WTC11 (cell line): ENCODE measurements at regions not wholly inside any gene's neighbourhood (a gene's known extent, or its start where the extent isn't known, plus 50 kb on each side); places are given as distances from the start of the nearest gene placed in this dataset.

ENCODE experiments used
- ATAC-seq: fragments of 200-7000 bp; cut with Tn5 transposase; 2 replicates; pipeline ENCODE4 v1.10.0; 2021; ENCODE audit warnings: mild to moderate bottlenecking, moderate library complexity
- CTCF ChIA-PET: fragments of 300-600 bp; sonication (Branson Sonifier 250); formaldehyde crosslinking; loops from one replicate; lab custom pipeline; 2021; ENCODE audit warnings: antibody characterized with exemption; lab: Charles Lee
- POLR2A ChIA-PET: fragments of 350-600 bp; sonication (Branson Sonifier 250); formaldehyde crosslinking; loops from one replicate; lab custom pipeline; 2021; ENCODE audit warnings: antibody characterized with exemption; lab: Charles Lee
- DNase-seq: peaks from one replicate; pipeline ENCODE4 v3.0.0; 2021; ENCODE audit warnings: low spot score
- H3K27ac Mint-ChIP-seq: 2 replicates; pipeline ENCODE4 v1.8.0; 2021; ENCODE audit warnings: mixed read lengths
- H3K27me3 Mint-ChIP-seq: 2 replicates; pipeline ENCODE4 v1.8.0; 2021; ENCODE audit warnings: low read depth, mild to moderate bottlenecking, moderate library complexity, mixed read lengths
- H3K36me3 Mint-ChIP-seq: 2 replicates; pipeline ENCODE4 v1.8.0; 2021; ENCODE audit warnings: mixed read lengths
- H3K4me1 Mint-ChIP-seq: 2 replicates; pipeline ENCODE4 v1.8.0; 2022; ENCODE audit warnings: mixed read lengths
- H3K4me3 Mint-ChIP-seq: 2 replicates; pipeline ENCODE4 v1.8.0; 2021; ENCODE audit warnings: mild to moderate bottlenecking, moderate library complexity, mixed read lengths
- H3K9me3 Mint-ChIP-seq: 2 replicates; pipeline ENCODE4 v1.8.0; 2021; ENCODE audit warnings: mixed read lengths
- GABPB1 ChIP-seq: sonication (generic); formaldehyde crosslinking; IDR thresholded peaks from 2 replicates; pipeline ENCODE4 v1.8.1; 2023; ENCODE audit warnings: mild to moderate bottlenecking, missing genetic modification reagents
- IRF1 ChIP-seq: sonication (generic); formaldehyde crosslinking; IDR thresholded peaks from 2 replicates; pipeline ENCODE4 v1.8.0; 2023; ENCODE audit warnings: missing genetic modification reagents
- NR2C2 ChIP-seq: sonication (generic); formaldehyde crosslinking; IDR thresholded peaks from 2 replicates; pipeline ENCODE4 v1.8.0; 2022; ENCODE audit warnings: mild to moderate bottlenecking, missing genetic modification reagents
- TP53 ChIP-seq: sonication (generic); formaldehyde crosslinking; IDR thresholded peaks from 2 replicates; pipeline ENCODE4 v1.8.1; 2023; ENCODE audit warnings: mild to moderate bottlenecking, missing genetic modification reagents
- USF1 ChIP-seq: sonication (generic); formaldehyde crosslinking; IDR thresholded peaks from 2 replicates; pipeline ENCODE4 v1.8.0; 2022; ENCODE audit warnings: mild to moderate bottlenecking, missing genetic modification reagents
- ZNF138 ChIP-seq: sonication (generic); formaldehyde crosslinking; conservative IDR thresholded peaks from 2 replicates; pipeline ENCODE4 v1.8.1; 2022; ENCODE audit warnings: mild to moderate bottlenecking, moderate library complexity, missing genetic modification reagents
- ZNF232 ChIP-seq: sonication (generic); formaldehyde crosslinking; IDR thresholded peaks from 2 replicates; pipeline ENCODE4 v1.8.0; 2022; ENCODE audit warnings: mild to moderate bottlenecking, missing genetic modification reagents
- ZNF263 ChIP-seq: sonication (generic); formaldehyde crosslinking; IDR thresholded peaks from 2 replicates; pipeline ENCODE4 v1.8.1; 2022; ENCODE audit warnings: low read depth, mild to moderate bottlenecking, moderate library complexity, missing genetic modification reagents
- ZNF281 ChIP-seq: sonication (generic); formaldehyde crosslinking; IDR thresholded peaks from 2 replicates; pipeline ENCODE4 v1.8.0; 2023; ENCODE audit warnings: mild to moderate bottlenecking, missing genetic modification reagents
- ZNF532 ChIP-seq: fragments of 250-450 bp; sonication (Bioruptor Pico); IDR thresholded peaks from 2 replicates; pipeline ENCODE4 v1.9.0; 2021; ENCODE audit warnings: mild to moderate bottlenecking, borderline replicate concordance
- TF ChIP-seq, protein P1 (sequence below): sonication (generic); formaldehyde crosslinking; IDR thresholded peaks from 2 replicates; pipeline ENCODE4 v1.8.1; 2022; ENCODE audit warnings: missing genetic modification reagents, borderline replicate concordance
- TF ChIP-seq, protein P2 (sequence below): sonication (generic); formaldehyde crosslinking; IDR thresholded peaks from 2 replicates; pipeline ENCODE4 v1.8.1; 2023; ENCODE audit warnings: mild to moderate bottlenecking, missing genetic modification reagents, borderline replicate concordance

DNA sequence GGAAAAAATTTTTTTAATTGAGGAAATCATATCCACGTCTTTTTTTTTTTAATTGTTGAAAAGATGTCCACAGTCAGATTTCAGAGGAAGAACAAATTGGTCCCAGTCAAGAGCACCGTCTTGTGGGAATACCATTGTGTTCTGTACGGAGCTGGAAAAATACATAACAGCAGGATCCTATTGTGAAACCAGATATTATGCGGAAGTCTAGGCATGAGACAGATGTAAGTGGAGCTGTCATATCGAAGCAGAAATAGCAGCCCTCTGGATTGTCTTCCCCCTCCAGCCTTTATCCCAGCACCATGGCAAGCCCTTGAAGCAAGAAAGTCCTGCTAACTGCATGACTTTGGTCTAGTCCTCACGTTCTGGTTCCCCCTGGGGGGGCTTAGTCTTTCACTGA lies 391.6 kb upstream of the ASIC2 start:
- Mint-ChIP-seq H3K27ac (no peak overlapping the region), H3K4me1 (no peaks in the 10 kb centered on the region), H3K27me3 (peaks cover 11% of the 10 kb centered on the region; the same call in 1 of the 2 replicates), H3K4me3 (no peak overlapping the region), H3K36me3 (no peaks in the 10 kb centered on the region), H3K9me3 (peaks cover 11% of the 10 kb centered on the region)
- ChIA-PET CTCF (interaction anchor here (1.9 to 3.9 kb wide), 2 partner anchors 10 to 66 kb away, joined by 6 to 21 read pairs; no protein-coding TSS in a partner anchor), POLR2A (no interaction called here)
- DNase-seq (no peak), ATAC-seq (no peak)
- TF ChIP-seq TP53 (CRISPR knock-in tag) = no peak
- TF ChIP-seq, protein P1, sequence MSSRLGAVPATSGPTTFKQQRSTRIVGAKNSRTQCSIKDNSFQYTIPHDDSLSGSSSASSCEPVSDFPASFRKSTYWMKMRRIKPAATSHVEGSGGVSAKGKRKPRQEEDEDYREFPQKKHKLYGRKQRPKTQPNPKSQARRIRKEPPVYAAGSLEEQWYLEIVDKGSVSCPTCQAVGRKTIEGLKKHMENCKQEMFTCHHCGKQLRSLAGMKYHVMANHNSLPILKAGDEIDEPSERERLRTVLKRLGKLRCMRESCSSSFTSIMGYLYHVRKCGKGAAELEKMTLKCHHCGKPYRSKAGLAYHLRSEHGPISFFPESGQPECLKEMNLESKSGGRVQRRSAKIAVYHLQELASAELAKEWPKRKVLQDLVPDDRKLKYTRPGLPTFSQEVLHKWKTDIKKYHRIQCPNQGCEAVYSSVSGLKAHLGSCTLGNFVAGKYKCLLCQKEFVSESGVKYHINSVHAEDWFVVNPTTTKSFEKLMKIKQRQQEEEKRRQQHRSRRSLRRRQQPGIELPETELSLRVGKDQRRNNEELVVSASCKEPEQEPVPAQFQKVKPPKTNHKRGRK = no peak
- TF ChIP-seq USF1 (CRISPR knock-in tag) = no peak
- no peak for TF ChIP-seq ZNF281 (CRISPR knock-in tag)
- no peak for TF ChIP-seq ZNF263 (CRISPR knock-in tag)
- no peak for TF ChIP-seq IRF1
- TF ChIP-seq GABPB1 (CRISPR knock-in tag) = no peak
- no peak for TF ChIP-seq ZNF138
- TF ChIP-seq, protein P2, sequence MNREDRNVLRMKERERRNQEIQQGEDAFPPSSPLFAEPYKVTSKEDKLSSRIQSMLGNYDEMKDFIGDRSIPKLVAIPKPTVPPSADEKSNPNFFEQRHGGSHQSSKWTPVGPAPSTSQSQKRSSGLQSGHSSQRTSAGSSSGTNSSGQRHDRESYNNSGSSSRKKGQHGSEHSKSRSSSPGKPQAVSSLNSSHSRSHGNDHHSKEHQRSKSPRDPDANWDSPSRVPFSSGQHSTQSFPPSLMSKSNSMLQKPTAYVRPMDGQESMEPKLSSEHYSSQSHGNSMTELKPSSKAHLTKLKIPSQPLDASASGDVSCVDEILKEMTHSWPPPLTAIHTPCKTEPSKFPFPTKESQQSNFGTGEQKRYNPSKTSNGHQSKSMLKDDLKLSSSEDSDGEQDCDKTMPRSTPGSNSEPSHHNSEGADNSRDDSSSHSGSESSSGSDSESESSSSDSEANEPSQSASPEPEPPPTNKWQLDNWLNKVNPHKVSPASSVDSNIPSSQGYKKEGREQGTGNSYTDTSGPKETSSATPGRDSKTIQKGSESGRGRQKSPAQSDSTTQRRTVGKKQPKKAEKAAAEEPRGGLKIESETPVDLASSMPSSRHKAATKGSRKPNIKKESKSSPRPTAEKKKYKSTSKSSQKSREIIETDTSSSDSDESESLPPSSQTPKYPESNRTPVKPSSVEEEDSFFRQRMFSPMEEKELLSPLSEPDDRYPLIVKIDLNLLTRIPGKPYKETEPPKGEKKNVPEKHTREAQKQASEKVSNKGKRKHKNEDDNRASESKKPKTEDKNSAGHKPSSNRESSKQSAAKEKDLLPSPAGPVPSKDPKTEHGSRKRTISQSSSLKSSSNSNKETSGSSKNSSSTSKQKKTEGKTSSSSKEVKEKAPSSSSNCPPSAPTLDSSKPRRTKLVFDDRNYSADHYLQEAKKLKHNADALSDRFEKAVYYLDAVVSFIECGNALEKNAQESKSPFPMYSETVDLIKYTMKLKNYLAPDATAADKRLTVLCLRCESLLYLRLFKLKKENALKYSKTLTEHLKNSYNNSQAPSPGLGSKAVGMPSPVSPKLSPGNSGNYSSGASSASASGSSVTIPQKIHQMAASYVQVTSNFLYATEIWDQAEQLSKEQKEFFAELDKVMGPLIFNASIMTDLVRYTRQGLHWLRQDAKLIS (CRISPR knock-in tag) = no peak
- no peak for TF ChIP-seq ZNF232
- no peak for TF ChIP-seq ZNF532
- no peak for TF ChIP-seq NR2C2 (CRISPR knock-in tag)
